Esophagus squamous epithelium (tissue), 5 donors: ENCODE measurements at regions not wholly inside any gene's neighbourhood (a gene's known extent, or its start where the extent isn't known, plus 50 kb on each side); places are given as distances from the start of the nearest gene placed in this dataset.

ENCODE experiments used
- DNase-seq: peaks from one replicate; lab custom pipeline; 2025; lab: John Stamatoyannopoulos, UW
- H3K27ac ChIP-seq, 4 donors: fragments of 200-600 bp; sonication (generic); one replicate each; pipeline ENCODE4 v1.5.1; 2016 to 2019; ENCODE audit warnings: mild to moderate bottlenecking in 1 of 4
- H3K27me3 ChIP-seq, 4 donors: fragments of 200-600 bp; sonication (generic); 1 replicate in 3 of 4; 2 replicates in 1 of 4; pipeline versions ENCODE4 v1.5.1 to v1.6.0; 2017 to 2021; ENCODE audit warnings: antibody characterized with exemption in 1 of 4
- H3K36me3 ChIP-seq, 3 donors: fragments of 200-600 bp; sonication (generic); one replicate each; pipeline ENCODE4 v1.5.1; 2016 to 2019
- H3K4me1 ChIP-seq, 3 donors: fragments of 200-600 bp; sonication (generic); one replicate each; pipeline ENCODE4 v1.5.1; 2017 to 2019
- H3K4me3 ChIP-seq, 4 donors: fragments of 200-600 bp; sonication (generic); 1 replicate in 3 of 4; 2 replicates in 1 of 4; pipeline ENCODE4 v1.5.1; 2016 to 2019; ENCODE audit warnings: mild to moderate bottlenecking in 2 of 4, moderate library complexity in 1 of 4
- H3K9me3 ChIP-seq, 3 donors: fragments of 200-600 bp; sonication (generic); one replicate each; pipeline ENCODE4 v1.5.1; 2016 to 2019
- POLR2A ChIP-seq, 4 donors: fragments of 450-650 bp; IDR thresholded peaks; one replicate each; pipeline ENCODE4 v1.6.1; 2017; ENCODE audit warnings: antibody characterized with exemption in 4 of 4, mild to moderate bottlenecking in 4 of 4, moderate library complexity in 3 of 4
- WGBS, 2 donors: methylation state at CpG; one replicate each; pipeline ENCODE4 v1.1.5; 2018; 5-methylcytosine and 5-hydroxymethylcytosine counted together
- intact Hi-C: fragments of 100-400 bp; cut with DNase I; formaldehyde crosslinking; loops from one replicate; pipeline ENCODE4 v1.15.0; 2022
- TF ChIP-seq, protein P1 (sequence below), 6 experiments: fragments of 450-650 bp in 4 of 6; fragments of 200-600 bp in 2 of 6; sonication (generic) in 2 of 6; IDR thresholded peaks; one replicate each; pipeline ENCODE4 v1.5.1; 2016 to 2019; ENCODE audit warnings: antibody characterized with exemption in 6 of 6, mild to moderate bottlenecking in 4 of 6, moderate library complexity in 4 of 6
- donor health status: DM: yes; HTN: yes; CAD: no.

DNA sequence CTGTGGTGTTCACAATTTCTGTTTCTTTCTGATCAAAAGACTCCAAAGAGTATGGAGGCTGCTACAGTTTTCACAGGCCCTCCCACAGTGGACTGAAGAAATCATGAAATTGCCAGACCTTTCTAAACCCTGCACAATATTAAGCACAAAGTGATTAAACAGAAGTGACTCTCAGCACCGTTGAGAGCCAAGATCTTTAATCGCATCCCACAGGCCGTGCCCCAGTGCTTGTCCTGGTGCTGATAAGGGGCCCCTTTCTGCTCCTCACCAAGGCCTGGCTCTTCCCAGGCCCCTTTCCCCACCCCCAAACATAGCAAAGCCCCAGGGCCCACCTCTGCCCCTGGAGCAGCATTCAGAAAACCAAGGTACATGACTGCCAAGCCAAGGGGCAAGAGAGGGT is 57.4 kb upstream of the BMAL1 start:
- no peaks in the 10 kb centered on the region for H3K36me3 ChIP-seq
- no peak overlapping the region for H3K27ac ChIP-seq
- H3K4me3 ChIP-seq: no peak overlapping the region
- H3K9me3 ChIP-seq: no peaks in the 10 kb centered on the region
- WGBS, 2 donors: 69 to 93% methylated on average over 3 of the region's 3 CpGs
- no peaks in the 10 kb centered on the region for H3K27me3 ChIP-seq
- intact Hi-C loops: no loop called here
- TF ChIP-seq POLR2A (IDR thresholded peaks at IDR 0.05): no peak
- TF ChIP-seq, protein P1, sequence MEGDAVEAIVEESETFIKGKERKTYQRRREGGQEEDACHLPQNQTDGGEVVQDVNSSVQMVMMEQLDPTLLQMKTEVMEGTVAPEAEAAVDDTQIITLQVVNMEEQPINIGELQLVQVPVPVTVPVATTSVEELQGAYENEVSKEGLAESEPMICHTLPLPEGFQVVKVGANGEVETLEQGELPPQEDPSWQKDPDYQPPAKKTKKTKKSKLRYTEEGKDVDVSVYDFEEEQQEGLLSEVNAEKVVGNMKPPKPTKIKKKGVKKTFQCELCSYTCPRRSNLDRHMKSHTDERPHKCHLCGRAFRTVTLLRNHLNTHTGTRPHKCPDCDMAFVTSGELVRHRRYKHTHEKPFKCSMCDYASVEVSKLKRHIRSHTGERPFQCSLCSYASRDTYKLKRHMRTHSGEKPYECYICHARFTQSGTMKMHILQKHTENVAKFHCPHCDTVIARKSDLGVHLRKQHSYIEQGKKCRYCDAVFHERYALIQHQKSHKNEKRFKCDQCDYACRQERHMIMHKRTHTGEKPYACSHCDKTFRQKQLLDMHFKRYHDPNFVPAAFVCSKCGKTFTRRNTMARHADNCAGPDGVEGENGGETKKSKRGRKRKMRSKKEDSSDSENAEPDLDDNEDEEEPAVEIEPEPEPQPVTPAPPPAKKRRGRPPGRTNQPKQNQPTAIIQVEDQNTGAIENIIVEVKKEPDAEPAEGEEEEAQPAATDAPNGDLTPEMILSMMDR (IDR thresholded peaks at IDR 0.05): no peak
- DNase-seq: no peak
- H3K4me1 ChIP-seq: peaks cover 0 to 12% (median 11%) of the 10 kb centered on the region in 3 donors

DNA sequence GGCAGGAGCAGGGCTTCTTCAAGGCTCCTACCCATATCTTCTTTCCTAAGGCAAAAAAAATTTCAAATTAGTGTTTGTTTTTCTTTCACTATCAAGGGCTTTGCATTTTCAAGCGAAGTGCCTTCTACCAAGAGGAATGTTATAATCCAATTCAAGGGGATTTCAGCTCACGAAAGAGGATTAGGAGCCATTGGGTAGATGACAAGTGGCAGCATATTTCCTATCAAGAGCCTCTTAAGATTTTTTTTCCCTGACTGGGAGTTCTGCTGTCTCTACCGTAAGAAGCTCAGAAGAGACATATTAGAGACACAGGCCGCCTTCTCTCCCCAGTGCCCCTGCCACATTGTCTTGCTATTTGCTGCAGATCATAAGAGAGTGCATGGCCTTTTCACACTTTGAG is 55.9 kb upstream of the BMAL1 start:
- no peak overlapping the region for H3K27ac ChIP-seq
- intact Hi-C loops: no loop called here
- WGBS, 2 donors: 90 to 95% methylated on average over 3 to 4 of the region's 4 CpGs

DNA sequence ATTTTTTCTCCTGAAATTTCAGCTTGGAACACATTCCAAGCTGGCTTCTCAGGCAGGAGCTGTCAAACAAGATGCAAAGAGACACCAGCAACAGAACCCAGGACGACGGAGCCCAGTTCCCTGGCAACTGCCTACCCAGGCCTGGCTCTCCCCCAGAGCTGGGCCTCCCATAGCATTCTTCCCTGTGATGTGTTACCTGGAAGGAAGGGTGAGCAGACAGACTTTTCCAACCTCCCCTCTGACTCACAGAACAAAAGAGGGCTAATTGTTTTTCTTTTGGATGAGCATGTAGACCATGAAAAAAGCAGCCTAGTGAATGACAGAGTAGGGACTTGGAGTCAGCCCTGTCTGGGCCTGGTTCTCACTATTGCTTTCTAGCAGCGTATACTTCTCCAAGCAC is 55.3 kb upstream of the BMAL1 start:
- intact Hi-C loops: no loop called here
- no peaks in the 10 kb centered on the region for H3K4me1 ChIP-seq
- whole genome bisulfite sequencing, 2 donors: 44 to 80% methylated on average over 1 to 2 of the region's 3 CpGs
- no peaks in the 10 kb centered on the region for H3K36me3 ChIP-seq
- H3K4me3 ChIP-seq: no peak overlapping the region
- no peak for TF ChIP-seq POLR2A (IDR thresholded peaks at IDR 0.05)
- TF ChIP-seq, protein P1 (IDR thresholded peaks at IDR 0.05): no peak
- H3K9me3 ChIP-seq: no peaks in the 10 kb centered on the region
- H3K27ac ChIP-seq: no peak overlapping the region
- no peak for DNase-seq
- no peaks in the 10 kb centered on the region for H3K27me3 ChIP-seq

More for the DNA sequence above, 55.9 kb upstream of the BMAL1 start:
- no peaks in the 10 kb centered on the region for H3K9me3 ChIP-seq
- no peaks in the 10 kb centered on the region for H3K27me3 ChIP-seq
- H3K4me3 ChIP-seq: no peak overlapping the region
- H3K4me1 ChIP-seq: peaks cover 0 to 1% (median under 1%) of the 10 kb centered on the region in 3 donors
- no peaks in the 10 kb centered on the region for H3K36me3 ChIP-seq
- TF ChIP-seq, protein P1 (IDR thresholded peaks at IDR 0.05): no peak
- no peak for TF ChIP-seq POLR2A (IDR thresholded peaks at IDR 0.05)
- DNase-seq: no peak

DNA sequence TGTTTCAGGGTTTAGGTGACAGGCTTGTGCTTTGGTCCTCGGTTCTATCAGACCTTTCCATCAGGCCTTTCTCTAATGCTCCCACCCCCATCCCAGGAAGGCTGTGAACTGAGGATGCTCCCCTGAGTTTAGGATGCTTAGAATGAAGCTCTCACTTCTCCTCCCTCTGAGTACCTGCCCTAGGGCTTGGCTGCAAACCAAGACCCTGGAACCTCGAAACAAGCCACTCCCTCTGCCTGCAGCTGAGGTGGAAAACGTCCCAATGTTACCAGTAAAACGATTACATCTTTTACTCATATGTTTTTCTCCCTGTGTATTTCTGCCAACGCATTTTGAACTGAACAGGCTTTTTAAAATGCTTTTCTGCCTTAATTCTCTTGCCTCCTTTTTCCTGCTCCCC is 54.5 kb upstream of the BMAL1 start:
- Histone ChIP-seq H3K36me3 (no peaks in the 10 kb centered on the region), H3K4me3 (no peak overlapping the region), H3K27ac (no peak overlapping the region), H3K4me1 (no peaks in the 10 kb centered on the region), H3K9me3 (no peaks in the 10 kb centered on the region), H3K27me3 (no peaks in the 10 kb centered on the region)
- intact Hi-C loops: no loop called here
- TF ChIP-seq POLR2A (IDR thresholded peaks at IDR 0.05): no peak
- TF ChIP-seq, protein P1 (IDR thresholded peaks at IDR 0.05): no peak
- no peak for DNase-seq
- 36 to 46% methylated on average over 5 of the region's 5 CpGs for WGBS, 2 donors

DNA sequence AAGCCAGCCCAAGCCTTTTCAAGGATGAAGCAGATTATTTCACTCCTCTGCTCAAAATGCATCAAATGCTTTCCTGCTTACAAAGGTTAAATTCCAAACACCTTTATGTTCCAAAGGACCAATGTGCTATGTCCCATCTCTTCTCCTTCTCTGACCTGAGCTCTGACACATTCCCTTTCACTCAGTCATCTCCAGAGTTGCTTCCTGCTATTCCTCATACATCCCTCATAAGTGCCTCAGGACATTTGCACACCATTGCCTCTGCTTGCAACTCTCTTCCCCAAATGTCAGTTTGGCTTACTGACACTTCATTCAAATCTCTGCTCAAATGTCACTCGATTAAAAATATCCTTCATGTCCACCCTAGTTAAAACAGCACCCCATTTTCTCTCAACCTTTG is 53.3 kb upstream of the BMAL1 start:
- H3K4me1 ChIP-seq: peaks cover 0 to 6% (median 0%) of the 10 kb centered on the region in 3 donors
- no peaks in the 10 kb centered on the region for H3K9me3 ChIP-seq
- no peak overlapping the region for H3K4me3 ChIP-seq
- no peaks in the 10 kb centered on the region for H3K36me3 ChIP-seq
- H3K27ac ChIP-seq: no peak overlapping the region
- no peaks in the 10 kb centered on the region for H3K27me3 ChIP-seq
- intact Hi-C loops: no loop called here
- TF ChIP-seq POLR2A (IDR thresholded peaks at IDR 0.05): no peak
- TF ChIP-seq, protein P1 (IDR thresholded peaks at IDR 0.05): no peak
- DNase-seq: no peak
- 67 to 86% methylated on average over 1 of the region's 1 CpG for whole genome bisulfite sequencing, 2 donors
